Heart left ventricle (tissue), 16 donors: ENCODE measurements at regions not wholly inside any gene's neighbourhood (a gene's known extent, or its start where the extent isn't known, plus 50 kb on each side); places are given as distances from the start of the nearest gene placed in this dataset.
A peak's percentile ranks its signal among the peaks of the same experiment; 100 is the strongest.

Experiments
- ATAC-seq, 4 donors: fragments of 200-7000 bp; cut with Tn5 transposase; one replicate each; pipeline ENCODE4 v1.9.1; 2020 to 2022; ENCODE audit warnings: moderate library complexity in 4 of 4, mild to moderate bottlenecking in 3 of 4, moderate number of reproducible peaks in 1 of 4
- DNase-seq, 5 donors: peaks; one replicate each; pipeline ENCODE4 v3.0.0-alpha.2; 2020
- H3K27ac ChIP-seq, 12 donors: fragments of 200-600 bp; sonication (generic) in 4 of 12; one replicate each; pipeline versions ENCODE4 v1.5.0 to v1.8.0; 2016 to 2022; ENCODE audit warnings: mild to moderate bottlenecking in 2 of 12
- H3K27me3 ChIP-seq, 9 donors: fragments of 200-600 bp; sonication (generic) in 2 of 9; one replicate each; pipeline versions ENCODE4 v1.5.1 to v1.8.0; 2016 to 2022; ENCODE audit warnings: mild to moderate bottlenecking in 3 of 9
- H3K36me3 ChIP-seq, 9 donors: fragments of 200-600 bp; sonication (generic) in 2 of 9; one replicate each; pipeline versions ENCODE4 v1.5.0 to v1.8.0; 2018 to 2022; ENCODE audit warnings: mild to moderate bottlenecking in 2 of 9
- H3K4me1 ChIP-seq, 12 donors: fragments of 200-600 bp; sonication (generic) in 4 of 12; one replicate each; pipeline versions ENCODE4 v1.5.0 to v1.8.0; 2016 to 2022; ENCODE audit warnings: mild to moderate bottlenecking in 3 of 12
- H3K4me3 ChIP-seq, 12 donors: fragments of 200-600 bp; sonication (generic) in 4 of 12; one replicate each; pipeline versions ENCODE4 v1.5.0 to v1.8.0; 2017 to 2022; ENCODE audit warnings: mild to moderate bottlenecking in 9 of 12, moderate library complexity in 4 of 12
- H3K9me3 ChIP-seq, 12 donors: fragments of 200-600 bp; sonication (generic) in 4 of 12; one replicate each; pipeline versions ENCODE4 v1.5.0 to v1.8.0; 2016 to 2022; ENCODE audit warnings: mild to moderate bottlenecking in 1 of 12
- CTCF ChIP-seq, 12 donors: fragments of 200-600 bp; sonication (generic) in 4 of 12; IDR thresholded peaks; one replicate each; pipeline versions ENCODE4 v1.5.0 to v1.8.0; 2018 to 2022; ENCODE audit warnings: antibody characterized with exemption in 12 of 12, mild to moderate bottlenecking in 5 of 12
- POLR2A ChIP-seq, 2 donors: fragments of 450-650 bp; IDR thresholded peaks; one replicate each; pipeline ENCODE4 v1.6.1; 2017; ENCODE audit warnings: antibody characterized with exemption in 2 of 2, mild to moderate bottlenecking in 2 of 2, moderate library complexity in 2 of 2
- WGBS, 4 donors: extraction: QIAGEN DNeasy Blood & Tissue Kit in 2 of 4; methylation state at CpG; one replicate each; pipeline versions ENCODE4 v1.1.5 to v1.1.7; 2013 to 2018; 5-methylcytosine and 5-hydroxymethylcytosine counted together
- intact Hi-C, 10 donors: fragments of 100-400 bp; cut with DNase I; formaldehyde crosslinking; loops; one replicate each; pipeline versions ENCODE4 v1.11.1 to v1.14.2; 2022
- donor health status: ischemic (EF 13 %, LVEDD 7.1; RV severe dilation, severe dysfunction).
- donor health status: healthy with polysubstance abuse.
- donor health status: DM: no; HTN: yes; CAD: no.
- donor health status: DM: no; HTN: no; CAD: no.
- donor health status: ischemic (EF 25% LVEDD 6.9; RV normal size, moderate dysfunction).
- donor health status: ischemic (EF 25% LVEDD 5.7; RV mildly dilated, moderate dysfunction).
- donor health status: healthy.
- donor health status: DM: yes; HTN: yes; CAD: no.
- donor health status: ischemic (EF 35%, LVEDD 5.7; RV mildly dilated, moderate dysfunction).
- donor health status: nonischemic (EF 11% LVEDD 7.7; RV severe dilation, severe dysfunction).
- donor health status: DM: yes; HTN: yes; CAD: no.
- donor health status: PGD.
- donor health status: ischemic (EF 29% LVEDD 5.4; RV normal size, mild dysfunction).
- donor health status: nonischemic (EF 23%, LVEDD 6.1; RV moderate dilation, normal function).

DNA sequence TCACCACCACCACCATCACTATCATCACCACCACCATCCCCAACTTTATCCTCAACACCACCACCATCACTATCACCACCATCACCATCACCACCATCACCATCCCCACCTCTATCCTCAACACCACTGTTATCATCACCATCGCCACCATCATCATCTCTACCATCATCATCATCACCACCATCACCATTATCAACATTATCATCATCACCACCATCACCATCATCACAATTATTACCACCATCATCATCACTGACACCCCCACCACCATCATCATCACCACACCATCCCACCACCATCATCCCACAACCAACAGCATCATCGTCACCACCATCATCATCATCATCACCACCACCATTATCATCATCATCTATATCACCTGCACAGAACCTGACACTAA lies 188.4 kb upstream of the PWP1 start:
- Histone ChIP-seq H3K4me3 (no peak overlapping the region), H3K9me3 (peaks cover 0 to 6% (median 0%) of the 10 kb centered on the region in 12 donors), H3K36me3 (no peaks in the 10 kb centered on the region), H3K27ac (no peak overlapping the region), H3K27me3 (no peaks in the 10 kb centered on the region), H3K4me1 (peaks cover 0 to 12% (median 5%) of the 10 kb centered on the region in 12 donors)
- ATAC-seq (no peak), DNase-seq (no peak)
- intact Hi-C loops = no loop called here
- TF ChIP-seq POLR2A (IDR thresholded peaks at IDR 0.05) = no peak
- no peak for TF ChIP-seq CTCF (IDR thresholded peaks at IDR 0.05)
- 89 to 93% (median 92%) methylated on average over 2 of the region's 2 CpGs for WGBS, 4 donors

GRCh38 chr12:107500307-107500706 lies 185.3 kb upstream of the PWP1 start:
- DNase-seq (no peak), ATAC-seq (no peak)
- H3K27ac ChIP-seq = no peak overlapping the region
- WGBS, 4 donors = 71 to 80% (median 78%) methylated on average over 6 of the region's 6 CpGs
- H3K4me1 ChIP-seq = no peaks in the 10 kb centered on the region
- intact Hi-C loops = no loop called here
- H3K4me3 ChIP-seq = no peak overlapping the region
- no peak for TF ChIP-seq POLR2A (IDR thresholded peaks at IDR 0.05)
- no peak for TF ChIP-seq CTCF (IDR thresholded peaks at IDR 0.05)
- H3K9me3 ChIP-seq = peaks cover 0 to 6% (median 0%) of the 10 kb centered on the region in 12 donors
- no peaks in the 10 kb centered on the region for H3K27me3 ChIP-seq
- no peaks in the 10 kb centered on the region for H3K36me3 ChIP-seq

DNA sequence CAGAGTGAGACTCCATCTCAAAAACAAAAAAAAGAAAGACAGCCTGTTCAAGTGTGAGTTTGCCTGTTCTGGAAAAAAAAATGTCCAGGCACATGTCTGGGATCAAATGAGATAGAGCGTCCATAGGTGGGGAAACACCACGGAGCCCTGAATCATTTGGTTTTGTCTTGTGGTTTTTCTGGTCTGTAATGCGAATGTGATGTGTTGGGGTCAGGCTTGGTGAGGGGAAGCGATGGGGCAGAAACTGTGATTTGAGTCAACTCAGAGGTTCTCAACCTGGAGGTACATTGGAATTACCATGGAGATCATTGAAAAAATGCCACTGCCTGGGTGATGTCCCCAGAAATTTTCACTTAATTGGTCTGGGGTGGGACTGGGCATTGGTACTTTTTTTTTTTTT lies 183.9 kb upstream of the PWP1 start:
- H3K9me3 ChIP-seq = peaks cover 0 to 6% (median 0%) of the 10 kb centered on the region in 12 donors
- H3K4me1 ChIP-seq = no peaks in the 10 kb centered on the region
- intact Hi-C loops = no loop called here
- WGBS, 4 donors = 85 to 92% (median 87%) methylated on average over 4 of the region's 4 CpGs
- no peak overlapping the region for H3K27ac ChIP-seq
- ATAC-seq (no peak), DNase-seq (no peak)
- TF ChIP-seq POLR2A (IDR thresholded peaks at IDR 0.05) = no peak
- no peak for TF ChIP-seq CTCF (IDR thresholded peaks at IDR 0.05)
- H3K27me3 ChIP-seq = no peaks in the 10 kb centered on the region
- no peak overlapping the region for H3K4me3 ChIP-seq
- no peaks in the 10 kb centered on the region for H3K36me3 ChIP-seq

GRCh38 chr12:107503129-107503855 lies 182.3 kb upstream of the PWP1 start:
- WGBS, 4 donors = 79 to 84% (median 82%) methylated on average over 9 of the region's 9 CpGs
- no peaks in the 10 kb centered on the region for H3K27me3 ChIP-seq
- no peaks in the 10 kb centered on the region for H3K36me3 ChIP-seq
- H3K9me3 ChIP-seq = peaks cover 0 to 6% (median 0%) of the 10 kb centered on the region in 12 donors
- H3K4me3 ChIP-seq = no peak overlapping the region
- no peak for TF ChIP-seq POLR2A (IDR thresholded peaks at IDR 0.05)
- no peak for TF ChIP-seq CTCF (IDR thresholded peaks at IDR 0.05)
- no peak overlapping the region for H3K27ac ChIP-seq
- no peaks in the 10 kb centered on the region for H3K4me1 ChIP-seq
- DNase-seq (no peak), ATAC-seq (peak in 1 of 4 donors; percentile 15)
- intact Hi-C loops = no loop called here
